ENCODE measurements at regions not wholly inside any gene's neighbourhood (a gene's known extent, or its start where the extent isn't known, plus 50 kb on each side); places are given as distances from the start of the nearest gene placed in this dataset.
"Not testable (repeated sequence)": the region's sequence is repeated elsewhere in the genome, so short reads cannot be mapped to it uniquely, and the experiment has no call there.

DNA sequence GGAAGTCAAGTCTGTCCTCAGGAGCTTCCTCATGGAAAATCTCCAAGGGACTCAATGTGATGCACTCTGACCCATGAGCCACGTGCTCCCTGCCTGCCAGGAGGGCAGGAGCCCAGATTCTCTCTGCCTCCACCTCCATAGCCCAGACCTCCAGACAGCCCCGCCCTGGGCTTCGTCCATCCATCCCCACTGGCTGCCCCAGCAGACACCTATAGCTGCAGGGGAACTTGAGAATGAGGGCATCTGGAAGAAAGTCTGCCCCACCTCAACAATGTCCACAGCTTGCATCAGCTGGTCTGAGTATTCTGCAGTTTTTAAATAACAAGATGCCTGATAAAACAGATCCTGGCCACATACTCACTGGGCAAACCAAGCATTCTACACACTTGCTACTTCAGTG, 418.8 kb upstream of the SMIM21 start:
- no peak overlapping the region for H3K4me3 Mint-ChIP-seq
- CTCF ChIA-PET = no interaction called here
- peaks cover 3% of the 10 kb centered on the region for H3K9me3 Mint-ChIP-seq
- no peaks in the 10 kb centered on the region for H3K27me3 Mint-ChIP-seq
- POLR2A ChIA-PET = no interaction called here
- H3K36me3 Mint-ChIP-seq (ENCODE audit: low read depth) = no peaks in the 10 kb centered on the region
- no peak overlapping the region for H3K27ac Mint-ChIP-seq
- H3K4me1 Mint-ChIP-seq = no peaks in the 10 kb centered on the region
- DNase-seq = no peak

- no peaks in the 10 kb centered on the region for H3K4me1 Mint-ChIP-seq
- H3K9me3 Mint-ChIP-seq = peaks cover 3% of the 10 kb centered on the region
- no peak for DNase-seq
- H3K27ac Mint-ChIP-seq = no peak overlapping the region
- no peaks in the 10 kb centered on the region for H3K27me3 Mint-ChIP-seq
- CTCF ChIA-PET = no interaction called here
- no peak overlapping the region for H3K4me3 Mint-ChIP-seq
- POLR2A ChIA-PET = no interaction called here
- no peaks in the 10 kb centered on the region for H3K36me3 Mint-ChIP-seq (ENCODE audit: low read depth)
Observed at GRCh38 chr18:75845413-75845812, 417.9 kb upstream of the SMIM21 start.

- CTCF ChIA-PET = no interaction called here
- peaks cover 3% of the 10 kb centered on the region for H3K9me3 Mint-ChIP-seq
- no peaks in the 10 kb centered on the region for H3K27me3 Mint-ChIP-seq
- no peaks in the 10 kb centered on the region for H3K36me3 Mint-ChIP-seq (ENCODE audit: low read depth)
- no peak overlapping the region for H3K4me3 Mint-ChIP-seq
- H3K4me1 Mint-ChIP-seq = no peaks in the 10 kb centered on the region
- POLR2A ChIA-PET = no interaction called here
- H3K27ac Mint-ChIP-seq = no peak overlapping the region
- DNase-seq = no peak
Observed at GRCh38 chr18:75844146-75844545, 416.6 kb upstream of the SMIM21 start.

- Mint-ChIP-seq H3K27ac (no peak overlapping the region), H3K9me3 (no peaks in the 10 kb centered on the region), H3K4me1 (no peaks in the 10 kb centered on the region), H3K27me3 (no peaks in the 10 kb centered on the region), H3K4me3 (no peak overlapping the region), H3K36me3 (ENCODE audit: low read depth) (no peaks in the 10 kb centered on the region)
- DNase-seq = no peak
- ChIA-PET CTCF (no interaction called here), POLR2A (no interaction called here)
Observed at GRCh38 chr18:75840131-75840530, 412.6 kb upstream of the SMIM21 start.

- H3K9me3 Mint-ChIP-seq; DNase-seq; H3K27me3 Mint-ChIP-seq; H3K4me3 Mint-ChIP-seq; H3K27ac Mint-ChIP-seq; H3K36me3 Mint-ChIP-seq (ENCODE audit: low read depth); H3K4me1 Mint-ChIP-seq; POLR2A ChIA-PET; CTCF ChIA-PET: not testable (repeated sequence)
Observed at GRCh38 chr18:75839686-75840085, 412.2 kb upstream of the SMIM21 start.

- H3K9me3 Mint-ChIP-seq = no peaks in the 10 kb centered on the region
- no peak overlapping the region for H3K4me3 Mint-ChIP-seq
- H3K27ac Mint-ChIP-seq = no peak overlapping the region
- no peaks in the 10 kb centered on the region for H3K36me3 Mint-ChIP-seq (ENCODE audit: low read depth)
- POLR2A ChIA-PET = no interaction called here
- DNase-seq = no peak
- no peaks in the 10 kb centered on the region for H3K4me1 Mint-ChIP-seq
- CTCF ChIA-PET = no interaction called here
- no peaks in the 10 kb centered on the region for H3K27me3 Mint-ChIP-seq
Observed at GRCh38 chr18:75839041-75839440, 411.5 kb upstream of the SMIM21 start.

GRCh38 chr18:75837316-75837715, 409.8 kb upstream of the SMIM21 start:
- Mint-ChIP-seq H3K27ac (no peak overlapping the region), H3K27me3 (no peaks in the 10 kb centered on the region), H3K36me3 (ENCODE audit: low read depth) (no peaks in the 10 kb centered on the region), H3K9me3 (no peaks in the 10 kb centered on the region), H3K4me3 (no peak overlapping the region), H3K4me1 (no peaks in the 10 kb centered on the region)
- CTCF ChIA-PET = no interaction called here
- POLR2A ChIA-PET = no interaction called here
- DNase-seq = no peak

DNA sequence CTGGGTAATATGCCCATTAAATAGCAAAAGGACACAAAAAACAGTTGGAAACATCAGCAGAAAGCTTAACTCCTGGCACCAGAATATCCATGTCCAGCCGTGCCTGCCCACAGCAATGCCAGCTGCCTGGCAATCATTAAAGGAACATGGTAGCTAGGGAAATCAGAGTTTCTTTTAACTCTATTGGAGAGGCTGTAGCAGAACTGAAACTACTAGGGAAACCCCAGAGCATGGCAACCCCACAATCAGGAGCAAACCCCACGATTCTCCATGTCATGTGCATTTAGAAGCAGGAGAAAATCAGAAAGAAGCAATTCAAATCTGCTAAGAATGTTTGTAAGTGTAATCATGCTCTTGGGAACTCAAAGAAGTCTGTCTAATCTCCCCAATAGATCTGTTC, 409.0 kb upstream of the SMIM21 start:
- Mint-ChIP-seq H3K9me3 (no peaks in the 10 kb centered on the region), H3K36me3 (ENCODE audit: low read depth) (no peaks in the 10 kb centered on the region), H3K27ac (no peak overlapping the region), H3K4me3 (no peak overlapping the region), H3K4me1 (no peaks in the 10 kb centered on the region), H3K27me3 (no peaks in the 10 kb centered on the region)
- ChIA-PET POLR2A (no interaction called here), CTCF (no interaction called here)
- DNase-seq = no peak

DNA sequence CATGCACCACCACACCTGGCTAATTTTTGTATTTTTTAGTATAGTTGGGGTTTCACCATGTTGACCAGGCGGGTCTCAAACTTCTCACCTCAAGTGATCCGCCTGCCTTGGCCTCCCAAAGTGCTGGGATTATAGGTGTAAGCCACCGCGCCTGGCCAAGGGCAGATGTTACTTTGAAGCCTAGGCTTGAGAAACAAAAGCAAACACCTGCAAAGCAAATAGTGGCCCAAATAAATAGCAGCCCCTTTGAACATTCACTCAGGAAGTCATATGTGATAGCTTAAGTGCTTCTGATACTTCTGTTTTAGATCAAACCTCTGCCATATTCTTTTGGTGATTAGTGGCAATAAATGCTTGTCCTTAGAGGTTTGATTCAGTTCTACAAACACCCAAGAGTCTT, 404.5 kb upstream of the SMIM21 start:
- Mint-ChIP-seq H3K4me3 (no peak overlapping the region), H3K9me3 (no peaks in the 10 kb centered on the region), H3K4me1 (no peaks in the 10 kb centered on the region), H3K36me3 (ENCODE audit: low read depth) (no peaks in the 10 kb centered on the region), H3K27me3 (no peaks in the 10 kb centered on the region), H3K27ac (no peak overlapping the region)
- ChIA-PET CTCF (no interaction called here), POLR2A (no interaction called here)
- no peak for DNase-seq

DNA sequence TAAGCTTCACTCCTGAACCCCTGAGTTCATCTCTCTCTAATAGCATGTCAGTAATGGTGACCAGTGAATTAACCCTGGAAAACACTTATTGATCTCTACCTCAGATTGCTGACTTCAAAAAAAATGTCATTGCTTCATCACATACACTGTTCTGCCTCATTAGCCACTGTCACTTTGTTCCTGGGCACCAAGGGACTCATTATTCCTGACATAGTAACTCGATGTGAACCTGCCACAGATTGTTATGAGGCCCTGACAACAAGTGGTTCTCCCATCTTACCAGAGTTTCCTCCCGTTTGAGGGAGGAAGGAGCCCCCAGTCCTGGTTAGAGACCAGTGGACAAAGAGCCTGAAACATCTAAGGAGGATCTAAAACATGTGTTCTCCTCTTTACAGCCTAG, 403.3 kb upstream of the SMIM21 start:
- Mint-ChIP-seq H3K36me3 (ENCODE audit: low read depth) (no peaks in the 10 kb centered on the region), H3K4me1 (no peaks in the 10 kb centered on the region), H3K4me3 (no peak overlapping the region), H3K27ac (no peak overlapping the region), H3K9me3 (no peaks in the 10 kb centered on the region), H3K27me3 (no peaks in the 10 kb centered on the region)
- CTCF ChIA-PET = no interaction called here
- DNase-seq = no peak
- POLR2A ChIA-PET = no interaction called here

GRCh38 chr18:75829091-75829490, 401.6 kb upstream of the SMIM21 start:
- H3K9me3 Mint-ChIP-seq = no peaks in the 10 kb centered on the region
- H3K36me3 Mint-ChIP-seq (ENCODE audit: low read depth) = no peaks in the 10 kb centered on the region
- no peak for DNase-seq
- POLR2A ChIA-PET = no interaction called here
- no peak overlapping the region for H3K27ac Mint-ChIP-seq
- H3K4me1 Mint-ChIP-seq = no peaks in the 10 kb centered on the region
- CTCF ChIA-PET = no interaction called here
- no peak overlapping the region for H3K4me3 Mint-ChIP-seq
- no peaks in the 10 kb centered on the region for H3K27me3 Mint-ChIP-seq

GRCh38 chr18:75828379-75828778, 400.9 kb upstream of the SMIM21 start:
- ChIA-PET CTCF (no interaction called here), POLR2A (no interaction called here)
- no peaks in the 10 kb centered on the region for H3K27me3 Mint-ChIP-seq
- H3K4me3 Mint-ChIP-seq = no peak overlapping the region
- H3K36me3 Mint-ChIP-seq (ENCODE audit: low read depth) = no peaks in the 10 kb centered on the region
- no peak overlapping the region for H3K27ac Mint-ChIP-seq
- no peaks in the 10 kb centered on the region for H3K4me1 Mint-ChIP-seq
- H3K9me3 Mint-ChIP-seq = no peaks in the 10 kb centered on the region
- DNase-seq = no peak

GRCh38 chr18:75827751-75828287, 400.3 kb upstream of the SMIM21 start:
- no peak for DNase-seq
- Mint-ChIP-seq H3K4me1 (no peaks in the 10 kb centered on the region), H3K27me3 (no peaks in the 10 kb centered on the region), H3K4me3 (no peak overlapping the region), H3K9me3 (no peaks in the 10 kb centered on the region), H3K36me3 (ENCODE audit: low read depth) (no peaks in the 10 kb centered on the region), H3K27ac (no peak overlapping the region)
- ChIA-PET POLR2A (no interaction called here), CTCF (no interaction called here)

- Mint-ChIP-seq H3K4me3 (no peak overlapping the region), H3K9me3 (no peaks in the 10 kb centered on the region), H3K27ac (no peak overlapping the region), H3K36me3 (ENCODE audit: low read depth) (no peaks in the 10 kb centered on the region), H3K27me3 (no peaks in the 10 kb centered on the region), H3K4me1 (no peaks in the 10 kb centered on the region)
- DNase-seq = no peak
- ChIA-PET POLR2A (no interaction called here), CTCF (no interaction called here)
Observed at GRCh38 chr18:75824661-75825060, 397.2 kb upstream of the SMIM21 start.

GRCh38 chr18:75823471-75823870, 396.0 kb upstream of the SMIM21 start:
- H3K36me3 Mint-ChIP-seq (ENCODE audit: low read depth) = no peaks in the 10 kb centered on the region
- CTCF ChIA-PET = no interaction called here

More at GRCh38 chr18:75823471-75823870, 396.0 kb upstream of the SMIM21 start:
- no peaks in the 10 kb centered on the region for H3K9me3 Mint-ChIP-seq
- H3K27ac Mint-ChIP-seq = no peak overlapping the region
- no peaks in the 10 kb centered on the region for H3K27me3 Mint-ChIP-seq
- no peak for DNase-seq
- no peaks in the 10 kb centered on the region for H3K4me1 Mint-ChIP-seq
- POLR2A ChIA-PET = no interaction called here
- no peak overlapping the region for H3K4me3 Mint-ChIP-seq
